HUES48 (cell line): ENCODE measurements at regions not wholly inside any gene's neighbourhood (a gene's known extent, or its start where the extent isn't known, plus 50 kb on each side); places are given as distances from the start of the nearest gene placed in this dataset.

ENCODE experiments used
- H3K27ac ChIP-seq: one replicate; pipeline ENCODE4 v1.7.0; 2013; ENCODE audit warnings: low read depth, low read length, inconsistent platforms
- H3K27me3 ChIP-seq: 2 replicates; pipeline ENCODE4 v1.6.1; 2013; ENCODE audit warnings: mild to moderate bottlenecking, low read length; ENCODE audit not compliant: control insufficient read depth, insufficient read depth
- H3K36me3 ChIP-seq: 2 replicates; pipeline ENCODE4 v1.6.1; 2013; ENCODE audit warnings: low read length; ENCODE audit not compliant: control insufficient read depth, insufficient read depth
- H3K4me1 ChIP-seq: 2 replicates; pipeline ENCODE4 v1.6.1; 2013; ENCODE audit warnings: mild to moderate bottlenecking, low read length; ENCODE audit not compliant: control insufficient read depth, insufficient read depth
- H3K4me3 ChIP-seq: 2 replicates; pipeline ENCODE4 v1.5.1; 2013; ENCODE audit warnings: mild to moderate bottlenecking, low read depth, low read length
- H3K9ac ChIP-seq: 2 replicates; pipeline ENCODE4 v1.6.1; 2013; ENCODE audit warnings: mild to moderate bottlenecking, low read depth, low read length, moderate library complexity
- H3K9me3 ChIP-seq: 2 replicates; pipeline ENCODE4 v1.6.1; 2013; ENCODE audit warnings: low read length; ENCODE audit not compliant: control insufficient read depth, insufficient read depth

DNA sequence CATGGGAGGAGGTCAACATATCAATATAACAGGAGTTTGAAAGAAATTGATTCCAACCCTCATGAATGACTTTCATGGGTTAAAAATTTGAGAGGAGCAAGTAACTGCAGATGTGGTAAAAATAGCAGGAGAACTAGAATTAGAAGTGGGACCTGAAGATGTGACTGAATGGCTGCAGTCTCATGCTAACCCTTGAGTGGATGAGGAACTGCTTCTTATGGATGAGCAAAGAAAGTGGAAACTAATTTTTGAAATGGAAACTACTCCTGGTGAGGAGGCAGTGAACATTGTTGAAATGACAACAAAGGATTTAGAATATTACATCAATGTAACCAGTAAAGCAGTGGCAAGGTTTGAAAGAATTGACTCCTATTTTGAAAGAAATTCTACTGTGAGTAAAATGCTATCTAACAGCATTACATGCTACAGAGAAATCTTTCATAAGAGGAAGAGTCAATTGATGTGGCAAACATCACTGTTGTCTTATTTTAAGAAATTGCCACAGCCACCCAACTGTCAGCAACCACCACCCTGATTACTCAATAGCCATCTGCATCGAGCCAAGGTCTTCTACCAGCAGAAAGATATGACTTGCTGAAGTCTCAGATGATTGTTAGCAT is 1683.2 kb downstream of the MAT2B start:
- H3K9ac ChIP-seq, result no peak overlapping the region
- no peaks in the 10 kb centered on the region for H3K27me3 ChIP-seq
- H3K4me3 ChIP-seq, result no peak overlapping the region
- no peaks in the 10 kb centered on the region for H3K36me3 ChIP-seq
- no peaks in the 10 kb centered on the region for H3K9me3 ChIP-seq
- H3K27ac ChIP-seq, result no peak overlapping the region
- peaks cover 5% of the 10 kb centered on the region; the same call in 1 of the 2 replicates for H3K4me1 ChIP-seq

DNA sequence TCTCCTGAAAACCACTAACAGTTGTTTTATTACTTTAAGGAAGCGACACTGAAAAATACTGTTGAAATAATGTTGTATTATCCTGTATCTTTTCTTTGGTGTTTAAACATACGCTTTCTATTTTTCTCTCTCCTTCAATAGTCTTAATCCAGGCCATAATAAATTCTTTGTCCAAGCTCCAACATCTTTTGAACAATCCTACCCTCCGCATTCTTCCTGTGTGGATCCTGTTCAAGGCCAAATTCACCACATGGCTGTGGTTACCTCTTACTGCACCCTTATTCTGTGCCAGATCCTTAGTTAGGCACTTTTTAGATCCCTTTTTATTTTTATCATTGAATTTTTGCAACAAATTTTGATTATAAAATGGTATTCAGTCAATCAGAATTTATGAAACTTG is 1691.5 kb downstream of the MAT2B start:
- Histone ChIP-seq H3K36me3 (no peaks in the 10 kb centered on the region), H3K27me3 (no peaks in the 10 kb centered on the region), H3K9ac (no peak overlapping the region), H3K4me1 (no peaks in the 10 kb centered on the region), H3K9me3 (no peaks in the 10 kb centered on the region), H3K27ac (no peak overlapping the region), H3K4me3 (no peak overlapping the region)

DNA sequence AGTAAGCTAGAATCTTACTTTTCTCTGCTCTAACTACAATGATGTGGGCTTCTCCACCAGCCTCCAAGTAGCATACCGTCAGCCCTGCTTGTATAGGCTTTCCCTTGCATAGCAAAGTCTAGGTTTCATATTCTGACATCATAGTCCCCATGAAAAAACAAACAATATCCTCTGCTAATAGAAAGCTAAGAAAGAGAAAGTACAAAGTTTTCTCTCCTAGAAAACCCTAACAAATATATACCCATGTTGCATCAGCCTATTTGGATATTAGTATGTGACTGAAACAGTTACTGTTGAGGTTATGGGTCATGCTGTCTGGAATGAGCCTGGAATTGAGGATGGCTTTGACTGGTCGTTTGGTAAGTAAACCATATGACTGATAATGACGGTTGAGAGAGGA is 1696.0 kb downstream of the MAT2B start:
- H3K36me3 ChIP-seq, result no peaks in the 10 kb centered on the region
- no peak overlapping the region for H3K4me3 ChIP-seq
- H3K27me3 ChIP-seq, result no peaks in the 10 kb centered on the region
- H3K9ac ChIP-seq, result no peak overlapping the region
- no peak overlapping the region for H3K27ac ChIP-seq
- peaks cover 10% of the 10 kb centered on the region for H3K4me1 ChIP-seq
- no peaks in the 10 kb centered on the region for H3K9me3 ChIP-seq

DNA sequence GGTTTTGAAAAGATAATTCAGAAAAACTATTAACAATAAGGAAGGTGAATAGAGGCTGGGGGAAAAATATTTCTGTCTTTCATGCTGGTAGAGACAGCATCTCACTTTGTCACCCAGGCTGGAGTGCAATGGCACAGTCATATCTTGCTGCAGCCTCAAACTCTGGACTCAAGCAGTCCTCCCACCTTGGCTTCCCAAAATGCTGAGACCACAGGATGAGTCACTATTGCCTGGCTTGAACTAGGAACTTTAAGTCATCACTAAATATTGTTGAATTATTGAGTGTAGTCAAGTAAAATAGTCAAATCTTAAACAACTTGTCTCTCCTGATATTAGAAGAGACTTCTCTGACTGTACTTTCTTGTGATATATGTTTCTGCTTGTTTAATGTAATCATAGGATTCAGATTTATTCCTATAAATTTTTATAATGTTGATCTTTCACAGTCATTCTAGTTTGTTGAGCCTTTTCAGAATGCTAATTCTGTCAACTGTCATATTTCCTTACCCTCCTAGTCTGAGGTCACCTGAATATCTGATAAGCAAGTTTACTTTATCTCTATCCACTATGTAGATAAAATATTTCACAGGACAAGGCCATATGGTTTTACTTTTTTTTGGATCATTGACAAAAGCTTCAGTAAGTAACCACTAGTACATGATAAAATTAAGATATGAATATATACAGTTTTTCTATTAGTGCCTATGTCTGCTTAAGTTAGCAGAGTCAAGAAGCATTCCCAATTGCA is 1696.5 kb downstream of the MAT2B start:
- Histone ChIP-seq H3K27me3 (no peaks in the 10 kb centered on the region), H3K9ac (no peak overlapping the region), H3K4me3 (no peak overlapping the region), H3K27ac (no peak overlapping the region), H3K9me3 (no peaks in the 10 kb centered on the region), H3K4me1 (peaks cover 16% of the 10 kb centered on the region), H3K36me3 (no peaks in the 10 kb centered on the region)

DNA sequence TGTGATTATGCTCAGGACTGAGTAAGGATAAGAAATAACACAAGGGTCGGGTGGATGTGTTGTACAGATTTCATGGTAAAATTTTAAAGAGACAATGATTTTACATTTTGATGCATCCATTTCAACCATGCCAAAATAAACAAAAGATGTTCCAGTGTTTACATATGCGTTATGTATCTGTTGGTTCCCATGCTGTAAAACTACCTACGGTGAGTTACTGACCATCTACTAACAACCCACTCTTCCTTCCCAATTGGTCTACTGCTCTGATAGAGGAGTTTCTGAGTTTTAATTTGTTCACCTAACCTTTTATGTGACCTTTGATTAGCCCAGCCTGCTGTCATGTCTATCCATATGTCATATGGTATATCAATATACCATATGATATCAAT is 1697.1 kb downstream of the MAT2B start:
- Histone ChIP-seq H3K9me3 (no peaks in the 10 kb centered on the region), H3K27me3 (no peaks in the 10 kb centered on the region), H3K36me3 (no peaks in the 10 kb centered on the region), H3K9ac (no peak overlapping the region), H3K4me3 (no peak overlapping the region), H3K4me1 (peaks cover 20% of the 10 kb centered on the region), H3K27ac (no peak overlapping the region)

DNA sequence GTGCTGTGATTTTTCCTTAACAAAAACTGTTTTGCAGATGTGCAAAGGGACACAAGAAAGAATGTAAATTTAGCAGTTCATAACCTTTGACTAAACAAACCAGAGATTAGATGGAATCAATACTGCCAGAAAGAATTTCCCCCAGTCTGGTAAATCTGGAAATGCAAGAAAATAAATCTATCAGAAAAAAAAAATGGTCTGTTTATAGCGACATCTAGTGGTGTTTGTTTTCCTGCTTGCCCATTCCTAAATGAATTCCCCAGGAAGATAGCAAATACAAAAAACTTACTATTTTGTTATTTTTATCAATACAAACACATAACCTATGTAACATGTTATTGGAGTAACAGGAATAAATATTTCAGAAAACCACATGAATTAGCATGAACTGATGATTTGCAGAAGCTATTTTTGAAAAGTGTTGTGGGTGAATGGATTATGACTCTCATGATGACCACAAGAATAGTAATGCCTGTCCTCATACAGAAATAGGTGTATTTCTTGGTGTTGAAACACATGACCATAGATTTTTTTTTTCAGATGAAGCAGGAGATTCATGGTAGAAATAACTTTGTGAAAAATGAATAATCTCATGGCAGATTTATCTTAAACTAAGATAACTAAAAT is 1703.8 kb downstream of the MAT2B start:
- H3K36me3 ChIP-seq, result no peaks in the 10 kb centered on the region
- no peak overlapping the region for H3K9ac ChIP-seq
- no peak overlapping the region for H3K27ac ChIP-seq
- no peaks in the 10 kb centered on the region for H3K27me3 ChIP-seq
- H3K4me3 ChIP-seq, result no peak overlapping the region
- H3K9me3 ChIP-seq, result no peaks in the 10 kb centered on the region
- peaks cover 28% of the 10 kb centered on the region for H3K4me1 ChIP-seq

DNA sequence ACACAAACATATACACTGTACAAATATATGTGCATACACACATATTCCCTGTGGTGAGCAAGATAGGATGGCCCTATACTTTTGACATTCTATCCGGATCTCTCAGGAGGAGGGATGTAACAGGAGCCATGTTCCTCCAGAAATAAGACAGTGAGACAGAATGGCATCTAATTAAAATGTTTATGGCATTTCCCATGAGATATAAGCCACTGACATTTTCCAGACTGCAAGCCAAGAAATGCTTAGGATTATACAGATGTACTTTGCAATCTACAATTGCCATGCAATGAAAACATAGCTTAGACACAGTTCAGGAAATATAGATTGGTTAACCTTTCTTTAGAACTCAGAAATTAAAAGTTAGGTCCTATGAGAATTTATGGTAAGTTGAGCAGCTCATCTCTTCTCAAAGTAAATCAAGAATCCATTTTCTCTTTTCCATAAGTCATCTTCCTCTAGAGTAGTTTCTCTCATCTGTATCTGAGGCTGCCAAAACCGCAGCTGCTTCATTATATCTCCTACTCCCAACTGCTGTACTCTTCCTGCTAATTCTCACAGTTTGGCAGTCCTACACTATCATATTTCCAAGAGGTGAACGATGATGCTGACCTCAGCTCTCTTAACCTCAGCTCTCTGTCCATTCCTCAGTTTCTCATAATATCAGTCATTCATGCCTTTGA is 1719.1 kb downstream of the MAT2B start:
- Histone ChIP-seq H3K36me3 (no peaks in the 10 kb centered on the region), H3K4me3 (no peak overlapping the region), H3K4me1 (peaks cover 17% of the 10 kb centered on the region), H3K9me3 (no peaks in the 10 kb centered on the region), H3K27me3 (no peaks in the 10 kb centered on the region), H3K27ac (no peak overlapping the region), H3K9ac (no peak overlapping the region)

DNA sequence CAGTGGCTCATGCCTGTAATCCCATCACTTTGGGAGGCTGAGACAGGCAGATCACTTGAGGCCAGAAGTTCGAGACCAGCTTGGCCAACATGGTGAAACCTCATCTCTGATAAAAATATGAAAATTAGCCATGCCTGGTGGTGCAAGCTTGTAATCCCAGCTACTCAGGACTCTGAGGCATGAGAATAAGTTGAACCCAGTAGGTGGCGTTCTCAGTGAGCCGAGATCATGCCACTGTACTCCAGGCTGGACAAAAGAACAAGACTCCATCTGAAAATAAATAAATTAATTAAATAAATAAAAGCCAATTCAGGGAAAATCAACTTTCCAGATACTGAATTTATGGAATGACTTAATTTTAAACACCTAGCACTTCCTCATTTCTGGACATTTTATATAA is 1722.1 kb downstream of the MAT2B start:
- Histone ChIP-seq H3K9ac (no peak overlapping the region), H3K27me3 (no peaks in the 10 kb centered on the region), H3K4me1 (peaks cover 40% of the 10 kb centered on the region)

DNA sequence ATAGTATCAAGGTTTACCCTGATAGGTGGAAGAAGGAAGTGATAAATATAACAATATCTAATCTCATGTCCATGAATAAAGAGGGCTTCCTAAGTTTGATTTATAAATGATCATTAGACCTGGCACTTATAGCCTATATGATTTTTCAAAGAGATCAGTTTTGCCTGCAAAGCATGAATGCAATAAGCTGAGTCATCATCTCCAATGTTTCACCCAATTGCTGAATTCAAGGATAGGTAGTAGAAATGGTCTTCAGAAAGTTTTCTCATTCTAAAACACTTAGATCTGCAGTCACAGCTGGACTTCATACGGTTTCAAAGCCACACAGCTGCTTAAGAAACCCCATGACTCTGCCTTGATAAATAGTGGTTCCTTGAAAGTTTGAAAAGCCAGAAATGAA is 1722.8 kb downstream of the MAT2B start:
- no peaks in the 10 kb centered on the region for H3K36me3 ChIP-seq
- peaks cover 47% of the 10 kb centered on the region for H3K4me1 ChIP-seq
- H3K9ac ChIP-seq, result no peak overlapping the region
- no peaks in the 10 kb centered on the region for H3K9me3 ChIP-seq
- no peak overlapping the region for H3K4me3 ChIP-seq
- no peaks in the 10 kb centered on the region for H3K27me3 ChIP-seq
- no peak overlapping the region for H3K27ac ChIP-seq

More for the DNA sequence above, 1722.1 kb downstream of the MAT2B start:
- H3K27ac ChIP-seq, result no peak overlapping the region
- H3K36me3 ChIP-seq, result no peaks in the 10 kb centered on the region
- no peak overlapping the region for H3K4me3 ChIP-seq
- H3K9me3 ChIP-seq, result no peaks in the 10 kb centered on the region

DNA sequence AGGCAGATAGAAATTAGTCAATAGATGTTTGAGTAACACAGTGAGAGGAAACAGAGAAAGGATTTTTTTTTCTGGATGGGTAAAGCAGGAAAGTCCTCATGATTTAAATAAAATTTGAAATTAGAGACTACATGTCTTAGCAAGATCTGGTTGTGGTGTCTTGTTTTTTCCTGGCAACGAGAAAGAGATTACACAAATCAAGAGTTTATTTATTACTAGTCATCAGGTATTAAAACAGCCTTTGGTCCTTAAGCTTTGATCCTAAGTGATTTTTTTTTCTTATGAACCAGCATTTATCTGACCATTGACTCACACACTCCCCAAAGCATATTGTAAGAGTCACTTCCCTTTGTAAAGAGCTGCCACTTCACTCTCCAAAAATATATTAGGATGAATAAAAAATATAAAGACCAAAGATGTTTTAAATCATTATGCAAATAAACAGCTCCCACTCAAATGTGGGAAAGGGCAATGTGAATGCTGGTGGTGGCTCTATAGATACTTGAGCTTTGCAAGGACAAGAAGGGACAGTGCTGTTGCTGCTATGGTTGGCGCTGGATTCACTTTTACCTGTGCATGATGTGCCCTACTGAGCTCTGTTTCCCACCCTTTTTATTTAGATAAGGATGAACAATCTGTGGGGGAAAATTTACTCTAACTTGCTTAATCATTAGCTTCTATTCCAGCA is 1726.5 kb downstream of the MAT2B start:
- H3K4me3 ChIP-seq, result peak overlapping the region; percentile 19; the same call in 1 of the 2 replicates
- no peak overlapping the region for H3K9ac ChIP-seq
- H3K9me3 ChIP-seq, result peaks cover 26% of the 10 kb centered on the region
- peak overlapping the region; percentile 65 for H3K27ac ChIP-seq
- H3K27me3 ChIP-seq, result no peaks in the 10 kb centered on the region
- H3K4me1 ChIP-seq, result peaks cover 53% of the 10 kb centered on the region
- H3K36me3 ChIP-seq, result no peaks in the 10 kb centered on the region
